Keratinocyte (primary cell): ENCODE measurements at regions not wholly inside any gene's neighbourhood (a gene's known extent, or its start where the extent isn't known, plus 50 kb on each side); places are given as distances from the start of the nearest gene placed in this dataset.

Source experiments
- DNase-seq: peaks from one replicate; pipeline ENCODE4 v3.0.0-alpha.2; 2011; ENCODE audit warnings: low read depth, missing footprints, low spot score
- FAIRE-seq: peaks from 2 replicates; lab custom pipeline; 2011; peaks lifted over from hg19 to GRCh38; lab: Jason Lieb, UNC
- H2AFZ ChIP-seq: 2 replicates; pipeline ENCODE4 v1.6.0; 2012; ENCODE audit warnings: low read length, control low read depth, inconsistent platforms; ENCODE audit not compliant: control insufficient read depth
- H3K27ac ChIP-seq: 2 replicates; pipeline ENCODE4 v1.5.1; 2011; ENCODE audit warnings: low read length; ENCODE audit not compliant: control insufficient read depth, insufficient read depth
- H3K27me3 ChIP-seq: 3 replicates; pipeline ENCODE4 v1.6.0; 2011; ENCODE audit warnings: low read length; ENCODE audit not compliant: control insufficient read depth, insufficient read depth; ENCODE audit errors: extremely low read depth
- H3K36me3 ChIP-seq, 2 experiments: 2 replicates in 1 of 2; 3 replicates in 1 of 2; pipeline ENCODE4 v1.5.1; 2011; ENCODE audit warnings: low read length in 2 of 2, mild to moderate bottlenecking in 1 of 2; ENCODE audit not compliant: control insufficient read depth in 2 of 2, insufficient read depth in 2 of 2; ENCODE audit errors: extremely low read depth in 1 of 2
- H3K4me1 ChIP-seq: 3 replicates; pipeline ENCODE4 v1.5.1; 2011; ENCODE audit warnings: low read length; ENCODE audit not compliant: control insufficient read depth, insufficient read depth; ENCODE audit errors: extremely low read depth
- H3K4me2 ChIP-seq: 3 replicates; pipeline ENCODE4 v1.6.0; 2011; ENCODE audit warnings: low read depth, low read length; ENCODE audit not compliant: control insufficient read depth, insufficient read depth; ENCODE audit errors: extremely low read depth
- H3K4me3 ChIP-seq, 3 experiments: fragments of 200-600 bp in 1 of 3; sonication (generic) in 1 of 3; 2 replicates in 2 of 3; 3 replicates in 1 of 3; pipeline ENCODE4 v1.5.1; 2011 to 2016; ENCODE audit warnings: low read length in 3 of 3, mild to moderate bottlenecking in 3 of 3, control low read depth in 2 of 3, inconsistent platforms in 1 of 3, low read depth in 1 of 3, mixed read lengths in 1 of 3, mixed run types in 1 of 3, moderate library complexity in 1 of 3; ENCODE audit not compliant: control insufficient read depth in 2 of 3, insufficient read depth in 2 of 3; ENCODE audit errors: extremely low read depth in 1 of 3
- H3K79me2 ChIP-seq: 2 replicates; pipeline ENCODE4 v1.6.0; 2012; ENCODE audit warnings: low read length; ENCODE audit not compliant: control insufficient read depth, insufficient read depth
- H3K9ac ChIP-seq: 3 replicates; pipeline ENCODE4 v1.6.0; 2011; ENCODE audit warnings: low read length; ENCODE audit not compliant: control insufficient read depth, insufficient read depth; ENCODE audit errors: extremely low read depth
- H3K9me1 ChIP-seq: 3 replicates; pipeline ENCODE4 v1.6.0; 2011; ENCODE audit warnings: low read length; ENCODE audit not compliant: control insufficient read depth, insufficient read depth; ENCODE audit errors: extremely low read depth
- H3K9me3 ChIP-seq: 2 replicates; pipeline ENCODE4 v1.5.1; 2012; ENCODE audit warnings: low read depth, low read length; ENCODE audit not compliant: control insufficient read depth
- H4K20me1 ChIP-seq: 3 replicates; pipeline ENCODE4 v1.6.0; 2011; ENCODE audit warnings: low read length; ENCODE audit not compliant: control insufficient read depth, insufficient read depth; ENCODE audit errors: extremely low read depth
- EZH2 ChIP-seq: IDR thresholded peaks from one replicate; pipeline ENCODE4 v1.6.1; 2012; ENCODE audit warnings: inconsistent platforms, mild to moderate bottlenecking, low read length, moderate library complexity
- dilution Hi-C: fragments of 300-500 bp; cut with MboI; formaldehyde crosslinking; loops from one replicate; pipeline ENCODE4 v1.7.0; 2020; ENCODE audit warnings: low sequenced_read_pairs; ENCODE audit not compliant: extremely low pct_ligation_motif_present
- TF ChIP-seq, protein P1 (sequence below), 3 experiments: IDR thresholded peaks in 1 of 3; conservative IDR thresholded peaks in 1 of 3; optimal IDR thresholded peaks in 1 of 3; 2 replicates in 2 of 3; 3 replicates in 1 of 3; pipeline versions ENCODE3 to v1.5.1; 2011; ENCODE audit warnings: low read length in 3 of 3, mild to moderate bottlenecking in 3 of 3, moderate library complexity in 2 of 3, control low read depth in 1 of 3, inconsistent platforms in 1 of 3; ENCODE audit not compliant: insufficient read depth in 2 of 3; ENCODE audit errors: extremely low read depth in 1 of 3

DNA sequence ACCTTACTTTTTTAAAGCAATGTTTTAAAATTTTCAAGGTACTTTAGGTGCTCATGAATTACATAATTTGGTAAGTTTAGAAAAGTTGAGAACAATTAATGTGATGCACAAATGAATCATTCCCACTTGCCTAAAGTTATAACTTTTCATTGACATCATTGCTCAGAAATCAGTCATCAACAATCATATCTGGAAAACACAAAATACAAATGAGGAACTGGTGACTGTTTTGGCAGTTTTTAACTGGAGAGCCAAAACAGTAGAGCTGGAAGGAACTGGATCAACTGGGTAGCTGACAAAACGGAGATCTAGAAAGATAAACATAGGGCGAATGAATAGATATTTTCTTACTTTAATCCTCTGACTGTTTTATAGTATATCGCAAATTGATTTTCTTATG, 767.1 kb downstream of the IGSF11 start:
- Histone ChIP-seq H3K27me3 (no peaks in the 10 kb centered on the region), H3K27ac (no peak overlapping the region), H4K20me1 (no peaks in the 10 kb centered on the region), H3K4me2 (no peak overlapping the region), H3K79me2 (no peaks in the 10 kb centered on the region), H2AFZ (no peak overlapping the region), H3K4me3 (no peak overlapping the region), H3K36me3 (no peaks in the 10 kb centered on the region), H3K4me1 (peaks cover 3% of the 10 kb centered on the region), H3K9me3 (no peaks in the 10 kb centered on the region), H3K9ac (no peak overlapping the region), H3K9me1 (no peaks in the 10 kb centered on the region)
- dilution Hi-C loops = no loop called here
- TF ChIP-seq, protein P1, sequence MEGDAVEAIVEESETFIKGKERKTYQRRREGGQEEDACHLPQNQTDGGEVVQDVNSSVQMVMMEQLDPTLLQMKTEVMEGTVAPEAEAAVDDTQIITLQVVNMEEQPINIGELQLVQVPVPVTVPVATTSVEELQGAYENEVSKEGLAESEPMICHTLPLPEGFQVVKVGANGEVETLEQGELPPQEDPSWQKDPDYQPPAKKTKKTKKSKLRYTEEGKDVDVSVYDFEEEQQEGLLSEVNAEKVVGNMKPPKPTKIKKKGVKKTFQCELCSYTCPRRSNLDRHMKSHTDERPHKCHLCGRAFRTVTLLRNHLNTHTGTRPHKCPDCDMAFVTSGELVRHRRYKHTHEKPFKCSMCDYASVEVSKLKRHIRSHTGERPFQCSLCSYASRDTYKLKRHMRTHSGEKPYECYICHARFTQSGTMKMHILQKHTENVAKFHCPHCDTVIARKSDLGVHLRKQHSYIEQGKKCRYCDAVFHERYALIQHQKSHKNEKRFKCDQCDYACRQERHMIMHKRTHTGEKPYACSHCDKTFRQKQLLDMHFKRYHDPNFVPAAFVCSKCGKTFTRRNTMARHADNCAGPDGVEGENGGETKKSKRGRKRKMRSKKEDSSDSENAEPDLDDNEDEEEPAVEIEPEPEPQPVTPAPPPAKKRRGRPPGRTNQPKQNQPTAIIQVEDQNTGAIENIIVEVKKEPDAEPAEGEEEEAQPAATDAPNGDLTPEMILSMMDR (optimal IDR thresholded peaks at IDR 0.05 in 1 of 3, IDR thresholded peaks at IDR 0.05 in 1 of 3, conservative IDR thresholded peaks at IDR 0.05 in 1 of 3; ENCODE audit: extremely low read depth in 1 of 3, insufficient read depth in 2 of 3, low read length in 3 of 3) = no peak
- no peak for TF ChIP-seq EZH2
- no peak for DNase-seq
- no peak for FAIRE-seq

DNA sequence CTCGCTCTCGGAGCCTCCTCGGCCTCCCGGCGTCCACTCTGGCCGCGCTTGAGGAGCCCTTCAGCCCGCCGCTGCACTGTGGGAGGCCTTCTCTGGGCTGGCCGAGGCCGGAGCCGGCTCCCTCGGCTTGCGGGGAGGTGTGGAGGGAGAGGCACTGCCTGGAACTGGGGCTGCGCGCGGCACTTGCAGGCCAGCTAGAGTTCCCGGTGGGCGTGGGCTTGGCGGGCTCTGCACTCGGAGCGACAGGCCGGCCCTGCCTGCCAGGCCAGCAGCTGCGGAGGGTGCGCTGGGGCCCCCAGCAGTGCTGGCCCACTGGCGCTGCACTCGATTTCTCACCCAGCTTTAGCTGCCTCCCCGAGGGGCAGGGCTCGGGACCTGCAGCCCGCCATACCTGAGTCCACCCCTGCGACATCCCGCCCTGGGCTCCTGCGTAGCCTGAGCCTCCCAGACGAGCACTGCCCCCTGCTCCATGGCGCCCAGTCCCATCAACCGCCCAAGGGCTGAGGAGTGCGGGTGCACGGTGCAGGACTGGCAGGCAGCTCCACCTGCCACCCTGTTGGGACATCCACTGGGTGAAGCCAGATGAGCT, 765.0 kb downstream of the IGSF11 start:
- H3K9me3 ChIP-seq = no peaks in the 10 kb centered on the region
- no peak for TF ChIP-seq EZH2
- TF ChIP-seq, protein P1 (optimal IDR thresholded peaks at IDR 0.05 in 1 of 3, IDR thresholded peaks at IDR 0.05 in 1 of 3, conservative IDR thresholded peaks at IDR 0.05 in 1 of 3; ENCODE audit: extremely low read depth in 1 of 3, insufficient read depth in 2 of 3, low read length in 3 of 3) = no peak
- no peak overlapping the region for H3K4me3 ChIP-seq
- no peak overlapping the region for H3K4me2 ChIP-seq
- H3K9ac ChIP-seq = no peak overlapping the region
- no peaks in the 10 kb centered on the region for H4K20me1 ChIP-seq
- no peak for DNase-seq
- no peaks in the 10 kb centered on the region for H3K4me1 ChIP-seq
- dilution Hi-C loops = no loop called here
- H3K36me3 ChIP-seq = no peaks in the 10 kb centered on the region
- no peak overlapping the region for H2AFZ ChIP-seq
- FAIRE-seq = no peak
- H3K9me1 ChIP-seq = no peaks in the 10 kb centered on the region
- no peaks in the 10 kb centered on the region for H3K27me3 ChIP-seq
- H3K27ac ChIP-seq = no peak overlapping the region
- no peaks in the 10 kb centered on the region for H3K79me2 ChIP-seq
